ENCODE measurements at regions not wholly inside any gene's neighbourhood (a gene's known extent, or its start where the extent isn't known, plus 50 kb on each side); places are given as distances from the start of the nearest gene placed in this dataset.
"Not testable (repeated sequence)": the region's sequence is repeated elsewhere in the genome, so short reads cannot be mapped to it uniquely, and the experiment has no call there.

GRCh38 chr5:94102849-94103248, 361.4 kb upstream of the POU5F2 start:
- Mint-ChIP-seq H3K27me3 (no peaks in the 10 kb centered on the region), H3K36me3 (ENCODE audit: low read depth) (peaks cover 9% of the 10 kb centered on the region), H3K4me1 (peaks cover 44% of the 10 kb centered on the region), H3K4me3 (no peak overlapping the region), H3K27ac (no peak overlapping the region)
- DNase-seq (no peak), ATAC-seq (no peak)
- no peaks in the 10 kb centered on the region for H3K9me3 ChIP-seq (ENCODE audit: control insufficient read depth, low read length, poor library complexity, severe bottlenecking)

DNA sequence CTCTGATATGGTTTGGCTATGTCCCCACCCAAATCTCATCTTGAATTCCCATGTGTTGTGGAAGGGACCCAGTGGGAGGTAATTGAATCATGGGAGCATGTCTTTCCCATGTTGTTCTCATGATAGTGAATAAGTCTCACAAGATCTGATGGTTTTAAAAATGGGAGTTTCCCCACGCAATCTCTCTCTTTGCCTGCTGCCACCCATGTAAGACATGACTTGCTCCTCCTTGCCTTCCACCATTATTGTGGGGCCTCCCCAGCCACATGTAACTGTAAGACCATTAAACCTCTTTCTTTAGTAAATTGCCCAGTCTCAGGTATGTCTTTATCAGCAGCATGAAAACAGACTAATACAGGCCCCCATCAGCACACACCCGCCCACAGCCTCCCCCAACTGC, 356.0 kb upstream of the POU5F2 start:
- H3K9me3 ChIP-seq (ENCODE audit: control insufficient read depth, low read length, poor library complexity, severe bottlenecking); H3K27ac Mint-ChIP-seq; H3K4me3 Mint-ChIP-seq; H3K36me3 Mint-ChIP-seq (ENCODE audit: low read depth); H3K27me3 Mint-ChIP-seq; DNase-seq; ATAC-seq: not testable (repeated sequence)
- H3K4me1 Mint-ChIP-seq: peaks cover 32% of the 10 kb centered on the region

GRCh38 chr5:94094793-94095441, 353.5 kb upstream of the POU5F2 start:
- no peak for DNase-seq
- Mint-ChIP-seq H3K4me1 (peaks cover 29% of the 10 kb centered on the region), H3K27ac (no peak overlapping the region), H3K27me3 (no peaks in the 10 kb centered on the region), H3K4me3 (no peak overlapping the region), H3K36me3 (ENCODE audit: low read depth) (no peaks in the 10 kb centered on the region)
- peaks cover 4% of the 10 kb centered on the region for H3K9me3 ChIP-seq (ENCODE audit: control insufficient read depth, low read length, poor library complexity, severe bottlenecking)
- no peak for ATAC-seq

GRCh38 chr5:94093300-94093699, 351.9 kb upstream of the POU5F2 start:
- Mint-ChIP-seq H3K27me3 (no peaks in the 10 kb centered on the region), H3K4me3 (no peak overlapping the region), H3K4me1 (peaks cover 22% of the 10 kb centered on the region), H3K27ac (no peak overlapping the region), H3K36me3 (ENCODE audit: low read depth) (no peaks in the 10 kb centered on the region)
- DNase-seq (no peak), ATAC-seq (no peak)
- H3K9me3 ChIP-seq (ENCODE audit: control insufficient read depth, low read length, poor library complexity, severe bottlenecking): peaks cover 4% of the 10 kb centered on the region

GRCh38 chr5:94086635-94087034, 345.2 kb upstream of the POU5F2 start:
- H3K27ac Mint-ChIP-seq; ATAC-seq; H3K4me3 Mint-ChIP-seq; DNase-seq; H3K4me1 Mint-ChIP-seq; H3K9me3 ChIP-seq (ENCODE audit: control insufficient read depth, low read length, poor library complexity, severe bottlenecking); H3K36me3 Mint-ChIP-seq (ENCODE audit: low read depth); H3K27me3 Mint-ChIP-seq: not testable (repeated sequence)

DNA sequence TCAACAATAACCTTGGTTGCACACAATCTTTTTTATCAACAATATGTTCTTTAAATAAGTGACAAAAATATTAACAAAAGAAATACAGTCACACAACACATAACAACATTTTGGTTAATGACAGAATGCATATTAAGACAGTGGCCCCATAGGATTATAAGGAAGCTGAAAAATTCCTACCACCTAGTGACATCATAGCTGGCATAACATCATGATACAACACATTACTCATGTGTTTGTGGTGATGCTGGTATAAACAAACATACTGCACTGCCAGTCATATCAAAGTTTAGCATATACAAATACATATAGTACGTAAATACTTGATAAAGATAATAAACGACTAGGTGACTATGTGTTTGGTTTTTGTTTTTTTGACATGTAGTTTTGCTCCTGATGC, 344.8 kb upstream of the POU5F2 start:
- ATAC-seq: no peak
- H3K4me3 Mint-ChIP-seq: no peak overlapping the region
- DNase-seq: no peak
- no peaks in the 10 kb centered on the region for H3K9me3 ChIP-seq (ENCODE audit: control insufficient read depth, low read length, poor library complexity, severe bottlenecking)
- no peaks in the 10 kb centered on the region for H3K36me3 Mint-ChIP-seq (ENCODE audit: low read depth)
- peaks cover 12% of the 10 kb centered on the region for H3K4me1 Mint-ChIP-seq
- H3K27me3 Mint-ChIP-seq: no peaks in the 10 kb centered on the region
- H3K27ac Mint-ChIP-seq: no peak overlapping the region

DNA sequence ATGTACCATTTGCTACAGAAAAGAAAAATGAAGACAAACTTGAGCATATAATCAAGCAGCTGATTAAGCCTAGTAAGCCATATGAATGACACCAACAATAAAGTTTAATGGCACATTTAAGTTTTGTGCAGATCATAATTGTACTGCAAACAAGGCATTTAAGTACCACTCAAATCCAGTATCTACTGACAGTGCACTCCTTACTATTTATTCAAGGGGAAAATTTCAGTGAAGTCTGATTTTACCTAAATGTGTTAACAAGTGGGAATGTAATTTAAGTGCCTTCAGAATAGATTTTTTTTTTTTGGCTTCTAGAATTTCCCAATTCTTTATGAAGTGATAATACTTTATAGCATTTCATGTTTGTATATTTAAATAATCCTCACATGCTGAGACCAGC, 341.0 kb upstream of the POU5F2 start:
- H3K4me3 Mint-ChIP-seq: no peak overlapping the region
- DNase-seq: no peak
- H3K27me3 Mint-ChIP-seq: no peaks in the 10 kb centered on the region

GRCh38 chr5:94081088-94081487, 339.7 kb upstream of the POU5F2 start:
- Mint-ChIP-seq H3K4me1 (peaks cover 12% of the 10 kb centered on the region), H3K27ac (no peak overlapping the region), H3K4me3 (no peak overlapping the region), H3K27me3 (no peaks in the 10 kb centered on the region), H3K36me3 (ENCODE audit: low read depth) (no peaks in the 10 kb centered on the region)
- ATAC-seq: no peak
- H3K9me3 ChIP-seq (ENCODE audit: control insufficient read depth, low read length, poor library complexity, severe bottlenecking): no peaks in the 10 kb centered on the region
- DNase-seq: no peak

More for the DNA sequence above, 341.0 kb upstream of the POU5F2 start:
- Mint-ChIP-seq H3K36me3 (ENCODE audit: low read depth) (no peaks in the 10 kb centered on the region), H3K27ac (no peak overlapping the region), H3K4me1 (peaks cover 12% of the 10 kb centered on the region)
- H3K9me3 ChIP-seq (ENCODE audit: control insufficient read depth, low read length, poor library complexity, severe bottlenecking): no peaks in the 10 kb centered on the region
- ATAC-seq: no peak

DNA sequence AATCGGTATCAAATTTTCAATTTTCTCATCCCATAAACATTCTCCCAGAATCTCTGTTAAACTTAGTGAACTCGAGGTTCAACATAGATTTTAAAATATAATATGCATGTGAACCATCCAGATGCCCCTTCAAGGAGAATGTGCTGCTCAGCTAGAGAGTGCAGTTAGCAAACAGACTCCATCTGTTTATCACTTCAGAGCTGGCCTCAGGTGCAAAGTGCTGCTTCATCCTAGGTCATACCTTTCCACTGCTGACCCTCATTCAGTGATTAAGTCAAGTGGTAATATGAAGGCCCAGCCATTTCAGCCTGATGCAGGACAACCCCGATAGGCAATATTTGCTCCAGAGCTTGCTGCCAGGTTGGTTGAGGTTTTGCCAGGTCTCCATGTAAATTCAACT, 339.0 kb upstream of the POU5F2 start:
- H3K4me3 Mint-ChIP-seq: no peak overlapping the region
- no peaks in the 10 kb centered on the region for H3K9me3 ChIP-seq (ENCODE audit: control insufficient read depth, low read length, poor library complexity, severe bottlenecking)
- peaks cover 12% of the 10 kb centered on the region for H3K4me1 Mint-ChIP-seq
- H3K27ac Mint-ChIP-seq: no peak overlapping the region
- DNase-seq: no peak
- no peaks in the 10 kb centered on the region for H3K27me3 Mint-ChIP-seq
- no peaks in the 10 kb centered on the region for H3K36me3 Mint-ChIP-seq (ENCODE audit: low read depth)
- no peak for ATAC-seq

- peaks cover 4% of the 10 kb centered on the region for H3K9me3 ChIP-seq (ENCODE audit: control insufficient read depth, low read length, poor library complexity, severe bottlenecking)
- no peaks in the 10 kb centered on the region for H3K27me3 Mint-ChIP-seq
- H3K4me1 Mint-ChIP-seq: peaks cover 9% of the 10 kb centered on the region
- no peak for DNase-seq
- H3K4me3 Mint-ChIP-seq: no peak overlapping the region
- no peak for ATAC-seq
- no peak overlapping the region for H3K27ac Mint-ChIP-seq
- peaks cover 2% of the 10 kb centered on the region for H3K36me3 Mint-ChIP-seq (ENCODE audit: low read depth)
Measured at GRCh38 chr5:94072116-94072515, 330.7 kb upstream of the POU5F2 start.

DNA sequence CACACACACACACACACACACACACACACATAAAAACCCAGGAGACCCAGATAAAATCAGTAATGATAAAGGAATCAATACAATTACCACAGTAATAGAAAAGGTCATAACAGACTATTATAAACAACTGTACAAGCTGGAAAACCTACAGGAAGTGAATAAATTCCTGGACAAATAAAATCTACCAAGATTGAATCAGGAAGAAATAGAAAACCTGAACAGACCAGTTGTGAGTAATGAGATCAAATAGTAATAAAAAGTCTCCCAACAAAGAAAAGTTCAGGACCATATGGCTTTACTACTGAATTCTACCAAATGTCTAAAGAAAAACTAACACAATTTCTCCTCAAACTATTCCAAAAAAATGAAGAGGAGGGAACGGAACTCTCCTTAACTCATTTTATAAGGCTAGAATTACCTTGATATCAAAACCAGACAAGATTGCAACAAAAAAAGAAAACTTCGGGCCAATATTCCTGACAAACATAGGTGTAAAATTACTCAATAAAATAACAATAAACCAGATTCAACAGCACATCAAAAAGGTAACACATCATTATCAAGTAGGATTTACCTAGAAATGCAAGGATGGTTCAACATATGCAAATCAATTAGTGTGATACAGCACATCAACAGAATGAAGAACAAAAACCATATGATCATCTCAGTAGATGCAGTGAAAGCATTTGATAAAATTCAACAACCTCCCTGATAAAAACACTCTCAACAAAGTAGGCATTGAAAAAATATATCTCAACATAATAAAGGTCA, 325.2 kb upstream of the POU5F2 start:
- DNase-seq: no peak
- Mint-ChIP-seq H3K4me1 (peaks cover 4% of the 10 kb centered on the region), H3K36me3 (ENCODE audit: low read depth) (peaks cover 8% of the 10 kb centered on the region), H3K4me3 (no peak overlapping the region), H3K27me3 (no peaks in the 10 kb centered on the region), H3K27ac (no peak overlapping the region)
- no peak for ATAC-seq
- H3K9me3 ChIP-seq (ENCODE audit: control insufficient read depth, low read length, poor library complexity, severe bottlenecking): peaks cover 9% of the 10 kb centered on the region

- Mint-ChIP-seq H3K36me3 (ENCODE audit: low read depth) (peaks cover 8% of the 10 kb centered on the region), H3K27ac (no peak overlapping the region), H3K27me3 (no peaks in the 10 kb centered on the region), H3K4me3 (no peak overlapping the region), H3K4me1 (peaks cover 4% of the 10 kb centered on the region)
- peaks cover 9% of the 10 kb centered on the region for H3K9me3 ChIP-seq (ENCODE audit: control insufficient read depth, low read length, poor library complexity, severe bottlenecking)
- no peak for ATAC-seq
- DNase-seq: no peak
Measured at GRCh38 chr5:94064025-94064424, 322.6 kb upstream of the POU5F2 start.

- H3K4me1 Mint-ChIP-seq: peaks cover 29% of the 10 kb centered on the region
- H3K4me3 Mint-ChIP-seq: no peak overlapping the region
- no peak overlapping the region for H3K27ac Mint-ChIP-seq
- no peaks in the 10 kb centered on the region for H3K9me3 ChIP-seq (ENCODE audit: control insufficient read depth, low read length, poor library complexity, severe bottlenecking)
- no peaks in the 10 kb centered on the region for H3K27me3 Mint-ChIP-seq
- ATAC-seq (no peak), DNase-seq (no peak)
- H3K36me3 Mint-ChIP-seq (ENCODE audit: low read depth): peaks cover 5% of the 10 kb centered on the region
Measured at GRCh38 chr5:94057655-94058054, 316.3 kb upstream of the POU5F2 start.

- no peaks in the 10 kb centered on the region for H3K9me3 ChIP-seq (ENCODE audit: control insufficient read depth, low read length, poor library complexity, severe bottlenecking)
- peaks cover 29% of the 10 kb centered on the region for H3K4me1 Mint-ChIP-seq
- ATAC-seq (no peak), DNase-seq (no peak)
- no peaks in the 10 kb centered on the region for H3K27me3 Mint-ChIP-seq
- no peak overlapping the region for H3K27ac Mint-ChIP-seq
- H3K36me3 Mint-ChIP-seq (ENCODE audit: low read depth): peaks cover 5% of the 10 kb centered on the region
- no peak overlapping the region for H3K4me3 Mint-ChIP-seq
Measured at GRCh38 chr5:94057217-94057616, 315.8 kb upstream of the POU5F2 start.

Measured in T-helper 17 cell (primary cell).